ENCODE measurements at regions not wholly inside any gene's neighbourhood (a gene's known extent, or its start where the extent isn't known, plus 50 kb on each side); places are given as distances from the start of the nearest gene placed in this dataset.
"Not testable (repeated sequence)": the region's sequence is repeated elsewhere in the genome, so short reads cannot be mapped to it uniquely, and the experiment has no call there.

DNA sequence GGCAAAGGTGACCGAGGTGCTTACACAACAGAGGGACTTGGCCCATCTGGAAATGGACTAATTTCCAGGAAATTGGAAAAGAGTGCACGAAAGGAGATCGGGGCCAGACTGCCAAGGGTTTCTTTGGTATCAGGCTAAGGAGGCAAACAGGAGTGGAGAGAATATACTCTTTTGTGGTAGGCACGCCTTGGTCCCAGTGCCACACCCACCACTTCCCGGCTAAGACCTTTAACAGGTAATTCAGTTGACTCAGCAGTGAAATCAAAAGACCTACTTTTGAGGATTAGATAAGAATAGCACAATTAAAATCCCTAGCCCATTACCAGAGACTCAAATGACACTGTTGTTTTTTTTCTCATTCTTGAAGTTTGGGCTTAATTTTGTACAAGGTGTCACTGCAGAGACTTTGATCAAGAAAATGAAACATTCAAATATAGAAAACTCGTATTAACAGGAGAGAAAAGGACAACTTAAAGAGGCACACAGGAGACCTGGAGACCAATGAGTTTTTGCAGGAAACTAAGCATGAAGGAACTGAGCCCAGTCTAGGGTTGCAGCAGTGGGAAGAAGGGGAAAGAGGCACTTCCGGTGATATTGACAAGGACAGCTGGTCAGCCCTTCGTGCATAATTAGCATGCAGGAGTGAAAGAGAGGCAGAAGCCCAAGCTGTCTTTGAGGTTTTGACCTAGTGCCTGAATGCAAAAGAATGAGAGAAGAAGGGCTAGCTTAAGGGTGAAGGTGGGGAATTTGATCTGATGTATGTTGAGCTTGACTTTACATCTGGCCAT lies 265.5 kb upstream of the CCL2 start:
- DNase-seq: peak; percentile 36

DNA sequence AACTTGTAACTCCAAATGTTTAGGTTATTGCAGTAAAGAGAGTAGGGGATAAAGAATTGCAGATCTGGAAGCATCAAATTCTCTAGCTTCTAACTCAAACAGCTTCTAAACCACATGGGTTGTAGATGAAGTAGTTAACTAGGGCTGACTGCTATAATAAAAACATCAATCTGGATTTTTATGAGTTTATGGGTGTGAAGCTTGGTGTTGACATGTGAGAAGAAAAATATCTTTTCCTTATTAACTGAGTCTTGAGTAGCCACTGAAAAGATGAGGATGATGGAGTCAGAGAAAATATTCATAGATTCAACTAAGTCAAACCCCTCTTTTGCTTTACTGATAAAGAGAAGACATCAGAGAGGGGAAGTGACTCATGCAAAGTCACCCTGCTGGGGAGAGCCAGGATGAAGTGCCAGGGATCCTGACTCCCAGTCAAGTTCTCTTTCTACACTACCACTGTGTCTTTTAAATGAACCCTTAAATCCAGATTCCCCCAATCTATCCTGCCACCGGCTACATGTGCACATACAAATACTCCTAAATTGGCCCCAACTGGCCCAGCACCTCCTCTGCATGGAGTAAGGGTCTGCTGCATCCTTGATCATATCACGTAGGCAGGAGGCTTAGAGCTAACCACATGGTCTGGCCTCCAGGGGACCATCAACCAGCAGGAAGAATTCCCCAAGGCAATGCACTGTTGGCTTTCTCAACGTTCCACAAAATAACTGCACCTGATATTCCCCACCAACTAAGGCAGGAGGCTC lies 264.0 kb upstream of the CCL2 start:
- DNase-seq: peak; percentile 59

DNA sequence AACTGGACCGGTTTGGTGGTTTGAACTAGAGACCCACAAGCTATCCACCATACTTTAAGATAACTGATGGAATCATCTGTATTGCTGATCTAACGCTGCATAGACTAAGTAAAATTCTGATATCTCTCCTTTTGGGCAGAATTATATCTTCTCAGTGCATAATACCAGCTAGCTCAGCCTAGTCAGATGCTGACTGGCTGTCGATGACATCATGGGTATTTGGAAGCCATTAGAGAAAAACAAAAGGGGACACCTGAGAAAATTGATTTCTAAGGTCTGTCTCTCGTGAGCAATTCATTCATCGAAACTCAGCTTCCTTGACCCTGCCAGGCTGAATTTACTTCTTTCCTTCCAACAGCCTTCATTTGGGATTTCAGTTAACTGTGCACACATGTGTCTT lies 263.0 kb upstream of the CCL2 start:
- no peak for DNase-seq

DNA sequence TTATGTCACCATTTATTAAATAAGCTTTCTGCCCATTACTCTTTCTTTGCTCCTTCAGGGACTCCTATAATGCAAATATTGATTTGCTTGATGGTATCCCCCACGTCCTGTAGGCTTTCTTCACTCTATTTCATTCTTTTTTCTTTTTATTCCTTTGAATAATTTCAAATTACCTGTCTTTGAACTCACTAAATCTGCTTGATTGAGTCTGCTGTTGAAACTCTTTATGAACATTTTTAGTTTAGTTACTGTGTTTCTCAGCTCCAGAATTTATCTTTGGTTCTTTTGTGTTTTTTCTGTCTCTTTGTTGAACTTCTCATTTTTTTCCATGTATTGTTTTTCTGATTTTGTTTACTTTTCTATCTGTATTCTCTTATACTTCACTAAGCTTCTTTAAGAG lies 254.4 kb upstream of the CCL2 start:
- no peak for DNase-seq

DNA sequence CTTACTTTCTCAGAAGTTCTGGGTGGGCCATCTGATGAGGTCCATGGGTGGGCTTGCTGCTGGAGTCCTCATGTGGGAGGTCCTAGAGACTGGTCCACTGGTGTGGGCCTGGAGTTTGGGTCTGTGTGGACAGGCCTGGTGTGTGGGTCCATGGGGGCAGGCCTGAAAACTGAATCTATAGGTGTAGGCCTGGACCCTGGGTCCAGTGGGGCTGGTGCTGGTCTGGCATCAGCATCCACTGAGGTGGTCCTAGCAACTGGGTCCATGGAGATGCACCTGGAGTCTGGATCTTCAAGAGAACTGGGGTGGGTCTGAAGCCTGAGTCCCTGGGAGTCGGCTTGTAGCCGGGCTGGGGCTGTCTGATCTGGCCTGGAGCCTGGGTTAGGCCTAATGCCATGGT lies 253.8 kb upstream of the CCL2 start:
- DNase-seq: no peak

DNA sequence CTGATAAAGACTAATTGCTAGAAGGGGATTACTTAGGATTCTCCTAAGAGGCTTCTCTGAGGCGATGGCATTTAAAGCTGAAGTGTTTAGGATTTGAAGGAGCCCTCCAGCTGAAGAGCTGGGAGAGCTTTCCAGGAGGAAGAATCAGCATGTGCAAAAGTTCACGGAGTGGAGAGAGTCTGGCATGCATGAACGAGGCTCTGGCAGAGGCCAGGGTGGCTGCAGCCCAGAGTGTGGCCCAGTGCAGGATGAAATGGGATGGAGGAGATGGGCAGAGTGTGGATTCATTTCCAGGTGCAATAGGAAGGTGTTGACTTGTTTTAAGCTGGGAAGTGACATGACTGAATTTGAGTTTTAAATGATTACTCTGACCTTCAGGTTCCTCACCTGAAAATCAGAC lies 249.0 kb upstream of the CCL2 start:
- DNase-seq: no peak

DNA sequence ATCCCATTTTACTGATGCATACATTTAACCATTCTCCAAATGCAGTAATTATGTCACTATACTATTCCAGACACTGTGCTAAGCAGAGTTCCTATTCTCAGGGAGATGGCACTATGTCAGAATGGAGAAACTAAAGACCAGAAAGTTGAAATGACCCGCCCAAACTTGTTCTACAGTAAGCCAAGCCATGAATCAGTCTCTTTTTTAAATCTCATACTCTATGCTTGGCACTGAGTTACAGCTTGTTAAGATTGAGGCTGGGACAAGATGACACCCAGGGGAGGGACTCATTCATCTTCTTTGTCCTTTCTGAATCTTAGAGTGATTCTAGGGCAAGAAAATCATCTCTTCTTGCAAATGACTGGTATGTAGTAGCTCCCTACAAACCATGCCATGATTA lies 247.0 kb upstream of the CCL2 start:
- DNase-seq: no peak

DNA sequence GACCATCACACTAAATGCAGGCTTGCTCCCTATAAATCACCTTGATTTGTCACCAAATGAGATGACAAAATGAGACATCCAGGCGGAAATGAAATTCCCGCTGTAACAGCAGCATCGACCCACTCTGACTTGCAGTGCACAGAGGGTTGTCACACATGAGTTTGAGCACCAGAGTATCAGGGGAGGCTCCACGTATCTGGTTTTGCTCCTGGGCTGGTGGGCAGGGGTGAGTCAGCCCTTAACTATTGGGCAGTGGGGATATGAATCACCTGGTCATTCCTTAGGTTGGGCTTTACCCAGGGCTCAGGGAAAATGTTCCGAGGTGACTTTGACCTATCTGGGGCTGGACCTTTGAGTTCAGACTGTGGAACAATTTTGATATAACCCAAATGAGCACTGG lies 245.2 kb upstream of the CCL2 start:
- no peak for DNase-seq

DNA sequence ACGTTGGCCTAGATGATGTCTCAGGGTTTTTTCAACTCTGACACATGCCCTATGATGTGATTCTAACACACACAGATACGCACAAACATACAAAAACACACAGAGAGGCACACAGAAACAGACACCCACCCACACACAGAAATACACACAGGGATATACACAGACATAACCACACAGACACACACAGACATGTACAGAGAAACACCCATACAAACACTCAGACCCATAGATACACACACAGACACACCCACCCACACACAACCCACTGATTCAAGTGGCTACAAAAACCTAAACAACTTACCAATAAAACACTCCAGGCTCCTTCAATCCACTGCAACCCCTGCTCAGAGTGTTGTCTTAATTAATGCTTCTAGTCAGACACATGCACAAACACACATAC lies 244.6 kb upstream of the CCL2 start:
- no peak for DNase-seq

DNA sequence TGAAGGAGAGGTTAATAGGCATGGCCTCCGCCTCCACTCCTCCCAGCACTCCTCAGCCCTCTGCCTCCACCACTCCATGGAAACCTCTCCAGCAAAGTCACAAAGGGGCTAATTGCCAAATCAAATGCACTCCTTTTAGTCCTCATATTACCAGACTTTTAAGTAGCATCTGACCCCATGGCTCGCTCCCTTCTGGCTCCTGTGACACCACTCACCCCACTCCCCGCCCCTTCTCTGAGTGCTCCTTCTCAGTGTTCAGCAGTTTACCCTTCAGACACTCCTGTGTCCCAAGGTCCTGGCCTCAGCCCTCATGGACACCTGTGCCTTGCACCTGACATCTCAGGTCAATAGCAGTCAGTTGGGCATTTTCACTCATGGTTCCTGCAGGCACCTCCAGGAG lies 243.5 kb upstream of the CCL2 start:
- DNase-seq: no peak

DNA sequence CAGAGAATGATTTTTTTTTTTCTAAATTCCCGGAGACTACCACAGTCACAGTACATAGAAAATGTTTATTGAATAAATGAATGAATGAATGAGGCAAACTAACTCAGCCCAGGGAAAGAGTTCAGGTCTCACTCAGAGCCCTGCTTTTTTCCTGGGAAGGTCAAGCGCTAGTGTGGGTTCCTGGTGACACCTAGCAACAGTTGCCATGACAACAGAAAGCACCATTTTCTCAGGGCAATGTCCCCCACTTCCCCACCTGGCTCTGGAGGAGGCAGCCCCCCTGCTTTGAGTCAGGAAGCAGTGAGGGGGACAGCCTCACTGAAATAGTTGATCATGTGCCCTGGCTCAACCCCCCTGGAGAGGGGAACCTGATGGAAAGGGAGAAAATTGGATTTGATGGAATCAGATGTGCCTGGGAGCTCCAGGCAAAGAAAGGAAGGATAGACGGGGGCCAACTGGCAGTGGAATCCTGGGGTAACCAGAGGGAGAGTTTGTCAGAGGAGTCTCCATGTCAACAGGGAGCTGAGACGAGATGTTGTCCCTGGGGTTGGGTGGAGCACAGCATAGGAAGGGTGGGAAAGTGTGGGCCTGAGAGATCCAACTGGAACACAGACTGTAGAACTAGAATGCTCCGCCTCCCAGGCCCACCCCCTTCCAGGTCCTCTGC lies 242.2 kb upstream of the CCL2 start:
- DNase-seq: no peak

DNA sequence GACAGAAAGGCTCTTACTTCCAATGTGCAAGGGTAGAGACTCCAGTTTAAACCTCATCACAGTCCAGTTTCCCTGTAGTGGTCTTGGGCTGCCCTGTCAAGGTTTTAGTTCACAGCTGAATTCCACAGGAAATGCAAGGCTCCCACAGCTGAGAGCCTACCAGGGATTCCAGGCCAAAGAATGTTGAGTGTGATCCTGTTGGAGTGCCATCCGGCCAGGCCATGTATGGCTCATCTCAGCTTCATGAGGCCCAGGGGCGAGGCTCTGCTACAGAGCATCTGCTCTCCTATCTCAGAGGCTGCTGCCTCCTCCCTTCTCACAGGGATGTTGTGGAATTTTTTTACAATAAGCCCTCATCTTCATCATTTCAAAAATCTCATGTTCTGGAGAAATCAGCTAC lies 239.8 kb upstream of the CCL2 start:
- no peak for DNase-seq

DNA sequence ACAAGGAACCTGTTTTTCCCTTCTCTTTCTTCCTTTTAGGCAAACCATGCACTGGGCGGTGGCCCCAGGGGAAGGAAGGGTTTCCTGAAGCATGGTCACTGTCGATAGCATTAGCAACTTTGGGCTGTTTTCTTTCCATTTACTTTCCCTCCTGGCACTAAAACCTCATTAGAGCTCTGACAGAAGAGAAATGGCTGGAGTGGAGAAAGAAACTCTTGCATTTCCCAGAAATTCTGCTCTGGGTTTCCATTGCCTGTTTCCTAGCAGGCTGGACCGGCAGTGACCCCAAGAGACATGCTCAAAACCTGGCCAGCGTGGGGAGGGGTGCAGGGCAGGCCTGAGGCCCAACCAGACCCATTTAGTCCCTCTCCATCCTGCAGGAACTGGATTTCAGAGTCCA lies 230.7 kb upstream of the CCL2 start:
- DNase-seq: no peak

DNA sequence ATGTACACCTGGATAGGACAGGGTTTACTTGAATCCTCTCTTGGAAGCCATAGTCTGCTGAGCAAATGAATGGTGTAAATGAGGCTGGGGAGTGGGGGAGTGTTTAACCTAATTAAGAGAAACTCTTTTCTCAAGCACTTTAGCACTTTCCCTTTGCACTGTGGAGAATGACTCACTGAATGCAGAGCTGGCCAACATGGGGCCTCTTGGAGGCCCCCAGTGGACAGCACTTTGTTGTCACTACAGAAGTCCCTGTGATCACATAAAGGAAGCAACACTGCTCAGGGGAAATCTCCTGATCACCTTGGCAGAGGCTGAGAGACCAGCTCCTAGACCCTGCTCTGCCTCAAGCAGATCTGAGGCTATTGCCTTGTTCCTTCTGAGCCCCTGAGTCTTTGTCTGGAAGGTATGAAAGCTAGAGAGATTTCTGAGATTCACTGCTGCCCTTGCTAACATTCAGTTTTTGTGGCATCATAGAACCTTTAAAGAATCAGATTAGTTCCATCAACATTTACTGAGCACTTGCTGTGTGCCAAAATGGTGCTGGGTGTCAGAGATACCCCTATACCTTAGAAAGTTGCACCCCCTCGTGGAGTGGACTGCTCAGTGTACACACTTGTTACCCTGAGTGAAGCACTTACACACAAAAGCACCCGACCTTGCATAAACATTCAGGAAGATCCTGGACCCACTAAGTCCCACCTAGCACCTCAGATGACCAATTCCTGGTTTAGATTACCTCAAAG lies 230.1 kb upstream of the CCL2 start:
- DNase-seq: peak; percentile 71

DNA sequence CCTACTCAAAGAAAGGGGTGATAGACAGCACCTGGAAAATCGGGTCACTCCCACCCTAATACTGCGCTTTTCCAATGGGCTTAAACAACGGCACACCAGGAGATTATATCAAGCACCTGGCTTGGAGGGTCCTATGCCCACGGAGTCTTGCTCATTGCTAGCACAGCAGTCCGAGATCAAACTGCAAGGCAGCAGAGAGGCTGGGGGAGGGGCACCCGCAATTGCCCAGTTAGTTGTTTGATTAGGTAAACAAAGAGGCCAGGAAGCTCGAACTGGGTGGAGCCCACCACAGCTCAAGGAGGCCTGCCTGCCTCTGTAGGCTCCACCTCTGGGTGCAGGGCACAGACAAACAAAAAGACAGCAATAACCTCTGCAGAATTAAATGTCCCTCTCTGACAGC lies 224.5 kb upstream of the CCL2 start:
- peak; percentile 14 for DNase-seq

DNA sequence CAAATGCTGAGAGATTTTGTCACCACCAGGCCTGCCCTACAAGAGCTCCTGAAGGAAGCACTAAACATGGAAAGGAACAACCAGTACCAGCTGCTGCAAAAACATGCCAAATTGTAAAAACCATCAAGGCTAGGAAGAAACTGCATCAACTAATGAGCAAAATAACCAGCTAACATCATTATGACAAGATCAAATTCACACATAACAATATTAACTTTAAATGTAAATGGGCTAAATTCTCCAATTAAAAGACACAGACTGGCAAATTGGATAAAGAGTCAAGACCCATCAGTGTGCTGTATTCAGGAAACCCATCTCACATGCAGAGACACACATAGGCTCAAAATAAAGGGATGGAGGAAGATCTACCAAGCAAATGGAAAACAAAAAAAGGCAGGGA lies 222.8 kb upstream of the CCL2 start:
- DNase-seq: not testable (repeated sequence)

DNA sequence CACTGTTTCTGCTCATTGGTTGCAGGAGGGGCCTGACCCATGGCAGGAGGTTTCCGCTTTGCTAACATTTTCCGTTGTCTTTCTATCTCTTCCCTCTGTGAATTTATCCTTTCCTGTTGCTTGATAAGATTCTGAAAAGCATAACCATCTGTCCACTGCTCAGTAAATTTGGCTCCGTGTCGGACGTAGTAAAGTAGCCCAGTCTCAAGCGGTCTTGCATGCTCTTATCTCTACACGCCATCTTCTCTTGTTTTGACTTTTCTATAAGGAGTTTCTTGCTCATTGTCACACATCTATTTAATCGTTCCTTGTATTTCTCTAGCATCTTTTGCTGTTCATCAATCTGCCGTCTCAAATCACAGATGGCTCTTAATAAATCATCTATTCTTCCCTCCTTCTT lies 216.3 kb upstream of the CCL2 start:
- DNase-seq: not testable (repeated sequence)

DNA sequence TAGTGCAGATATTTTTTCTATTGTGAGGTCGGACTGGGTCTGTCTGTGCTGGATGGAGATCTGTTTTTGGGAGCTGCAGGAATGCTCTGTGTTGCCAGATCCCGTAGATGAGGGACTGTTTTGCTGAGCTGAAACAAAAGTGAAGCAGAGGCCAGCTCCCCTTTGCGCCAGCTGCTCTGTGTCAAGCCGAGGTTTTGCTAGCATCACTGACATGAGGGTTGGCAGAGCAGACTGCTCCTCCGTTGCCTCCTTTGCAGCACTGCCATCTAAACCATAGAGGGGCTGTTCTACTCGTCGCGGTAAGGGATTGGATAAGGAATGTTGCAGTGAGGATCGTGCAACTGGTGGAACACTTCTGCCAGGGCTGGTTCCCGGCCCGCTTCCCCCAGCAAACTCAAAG lies 215.9 kb upstream of the CCL2 start:
- DNase-seq: not testable (repeated sequence)

DNA sequence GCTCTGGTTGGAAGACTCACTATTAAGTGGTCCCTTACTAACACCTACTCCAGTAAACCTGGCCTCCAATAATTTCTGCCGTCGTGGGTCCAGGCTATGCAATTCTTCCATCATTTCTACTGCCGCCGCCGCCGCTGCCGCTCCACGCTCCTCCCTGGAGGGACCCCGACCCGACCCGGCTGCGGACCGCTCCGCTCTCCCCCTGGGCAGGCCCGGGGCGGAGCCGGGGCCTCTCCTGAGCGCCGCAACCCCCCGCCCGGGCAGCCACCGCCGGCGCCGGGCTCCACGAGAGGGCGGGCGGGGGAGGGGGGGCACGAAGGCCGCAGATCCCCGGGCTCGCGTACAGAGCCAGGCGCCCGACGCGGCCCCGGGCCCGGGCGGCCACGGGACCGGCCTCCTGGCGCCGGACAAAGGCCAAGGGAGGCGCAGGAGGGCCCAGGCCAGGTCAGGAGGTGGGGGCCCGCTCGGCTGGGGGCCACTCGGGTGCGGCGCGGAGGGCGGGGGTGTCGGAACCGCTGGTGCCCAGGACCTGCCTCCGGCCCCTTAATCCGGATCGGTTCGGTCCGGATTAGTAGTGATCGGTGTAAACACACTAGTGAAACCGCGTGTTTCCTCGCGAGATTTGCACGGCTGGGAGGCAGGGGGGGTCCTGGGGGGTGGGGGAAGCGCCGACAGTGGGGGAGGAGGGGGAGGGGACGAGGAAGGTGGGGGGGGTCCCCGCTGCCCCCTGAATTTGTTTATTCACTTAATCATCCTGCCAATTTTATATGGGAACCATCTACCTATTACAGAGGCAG lies 215.1 kb upstream of the CCL2 start:
- DNase-seq: not testable (repeated sequence)

DNA sequence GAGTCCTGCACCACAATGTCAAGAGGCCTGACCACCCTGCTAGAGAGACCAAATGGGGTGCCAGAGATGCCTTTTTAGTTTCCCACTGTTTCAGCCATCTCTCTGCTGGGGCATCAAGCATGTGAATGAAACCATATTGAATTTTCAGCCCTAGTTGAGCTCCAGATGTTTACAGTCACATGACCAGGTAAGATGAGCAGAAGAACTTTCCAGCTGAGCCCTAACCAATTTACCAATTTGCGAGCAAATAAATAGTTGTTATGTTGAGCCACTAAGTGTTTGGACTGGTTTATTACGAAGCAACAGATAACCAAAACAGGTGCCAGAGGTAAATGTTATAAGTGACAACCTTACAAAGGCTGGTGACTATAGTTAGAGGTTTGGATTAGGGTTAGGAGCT lies 209.1 kb upstream of the CCL2 start:
- DNase-seq: no peak

DNA sequence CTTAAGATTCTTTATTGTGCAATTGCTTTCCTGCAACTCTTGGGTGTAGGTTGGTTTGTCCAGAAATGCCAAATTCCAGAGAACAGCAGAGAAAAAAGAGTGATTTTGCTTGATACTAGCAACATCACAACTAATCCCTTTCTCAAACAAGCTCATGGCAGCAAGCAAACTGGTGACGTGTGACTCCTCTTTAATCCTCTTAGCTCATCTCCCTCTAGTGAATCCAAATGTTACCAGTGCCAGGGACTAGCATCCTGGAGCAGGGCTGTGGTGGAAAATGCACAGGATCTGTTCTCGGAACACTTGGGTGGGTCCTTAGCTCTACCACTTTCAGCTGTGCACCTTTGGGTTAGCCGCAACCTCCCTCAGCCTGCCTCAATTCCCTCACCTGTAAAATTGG lies 204.0 kb upstream of the CCL2 start:
- DNase-seq: no peak

DNA sequence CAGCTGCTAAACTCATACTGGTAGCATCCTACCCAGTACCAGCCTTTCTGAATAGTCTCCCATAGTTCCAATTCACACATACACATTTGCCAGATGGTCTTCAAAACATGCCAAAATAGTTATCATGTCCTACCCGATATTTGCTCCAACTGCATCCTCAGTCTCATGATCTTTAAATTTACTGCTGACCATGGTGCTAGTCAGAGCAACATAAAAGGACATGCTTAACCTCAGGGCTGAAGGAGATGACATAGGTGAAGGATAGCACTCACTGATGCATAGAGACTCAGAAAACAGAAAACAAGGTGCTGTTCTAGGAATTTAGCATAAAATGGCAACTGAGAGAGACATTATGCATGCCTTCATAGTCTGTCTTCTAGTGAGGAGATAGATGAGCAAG lies 200.6 kb upstream of the CCL2 start:
- no peak for DNase-seq

DNA sequence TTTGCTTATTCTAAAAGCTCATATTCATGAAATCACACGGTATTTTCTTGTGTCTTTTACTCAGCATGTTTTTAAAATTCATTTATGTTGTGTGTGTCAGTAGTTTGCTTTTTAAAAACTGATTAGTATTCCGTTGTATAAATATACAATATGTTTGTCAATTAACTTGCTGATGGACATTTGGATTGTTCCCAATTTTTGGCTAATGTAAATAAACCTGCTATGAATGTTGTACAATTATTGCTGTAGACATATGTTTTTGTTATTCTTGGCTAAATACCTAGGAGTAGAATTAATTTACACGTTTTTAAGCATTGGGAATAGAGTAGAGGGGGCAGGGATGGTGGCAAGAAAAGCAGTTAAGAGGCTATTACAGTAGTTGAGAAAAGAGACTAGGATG lies 199.5 kb upstream of the CCL2 start:
- peak; percentile 75 for DNase-seq

Measured in NCI-H69 (cell line).